ENCODE measurements at regions not wholly inside any gene's neighbourhood (a gene's known extent, or its start where the extent isn't known, plus 50 kb on each side); places are given as distances from the start of the nearest gene placed in this dataset.

DNA sequence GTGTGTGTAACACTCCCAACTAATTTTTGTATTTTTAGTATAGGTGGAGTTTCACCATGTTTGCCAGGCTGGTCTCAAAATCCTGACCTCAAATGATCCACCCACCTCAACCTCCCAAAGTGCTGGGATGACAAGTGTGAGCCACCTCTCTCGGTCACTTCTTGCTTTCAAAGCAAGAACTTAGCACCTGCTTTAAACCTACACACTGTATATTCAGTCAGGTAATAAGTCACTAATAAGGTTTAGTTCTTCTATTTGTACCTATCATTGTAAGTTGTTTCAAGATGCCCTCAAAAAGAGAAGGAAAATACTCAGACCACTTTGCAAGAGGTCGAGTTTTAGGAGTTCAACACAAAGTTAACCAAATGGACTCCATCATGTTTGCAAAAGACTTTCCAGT lies 431.3 kb downstream of the MRPL39 start:
- TF ChIP-seq CTCF (IDR thresholded peaks at IDR 0.05) = no peak
- TF ChIP-seq POLR2A (IDR thresholded peaks at IDR 0.05) = no peak

Measured in body of pancreas (tissue), 4 donors.